NT2/D1 (cell line): ENCODE measurements at regions not wholly inside any gene's neighbourhood (a gene's known extent, or its start where the extent isn't known, plus 50 kb on each side); places are given as distances from the start of the nearest gene placed in this dataset.

Experiments used
- SUZ12 ChIP-seq: IDR thresholded peaks from 2 replicates; pipeline ENCODE4 v1.6.1; 2011; ENCODE audit not compliant: insufficient read length, insufficient read depth; ENCODE audit errors: extremely low read depth
- YY1 ChIP-seq: IDR thresholded peaks from 2 replicates; pipeline ENCODE4 v1.6.1; 2011; ENCODE audit not compliant: insufficient read length, insufficient read depth
- ZNF274 ChIP-seq: IDR thresholded peaks from 2 replicates; pipeline ENCODE4 v1.6.1; 2011; ENCODE audit warnings: mild to moderate bottlenecking, low read depth, low read length

DNA sequence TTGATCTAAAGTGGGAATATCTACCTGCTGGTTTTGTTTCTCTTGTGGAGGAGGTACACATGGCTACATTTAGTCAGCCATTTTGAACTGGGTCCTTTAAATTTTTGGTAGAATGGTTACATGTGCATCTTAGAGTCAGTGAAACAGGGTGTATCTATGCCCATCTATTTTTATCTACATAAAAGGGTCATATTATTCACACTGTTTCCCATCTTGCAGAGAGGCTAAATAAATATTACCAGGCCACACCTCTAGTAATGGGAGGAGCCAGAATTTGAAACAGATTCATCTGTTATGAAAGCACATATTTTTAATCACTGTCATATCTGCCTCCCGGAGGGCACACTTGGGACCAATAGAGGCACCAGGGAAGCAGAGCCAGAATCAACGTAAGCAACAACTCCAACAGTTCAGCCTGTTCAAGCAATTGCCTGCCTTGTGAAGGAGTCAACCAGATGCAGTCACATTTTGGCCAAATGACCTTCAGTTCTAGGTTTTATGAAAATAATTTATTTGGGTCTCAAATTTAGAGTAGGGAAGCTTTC lies 376.8 kb downstream of the TSN start:
- TF ChIP-seq ZNF274 (no peak), YY1 (no peak), SUZ12 (no peak)
